ENCODE measurements at regions not wholly inside any gene's neighbourhood (a gene's known extent, or its start where the extent isn't known, plus 50 kb on each side); places are given as distances from the start of the nearest gene placed in this dataset.

DNA sequence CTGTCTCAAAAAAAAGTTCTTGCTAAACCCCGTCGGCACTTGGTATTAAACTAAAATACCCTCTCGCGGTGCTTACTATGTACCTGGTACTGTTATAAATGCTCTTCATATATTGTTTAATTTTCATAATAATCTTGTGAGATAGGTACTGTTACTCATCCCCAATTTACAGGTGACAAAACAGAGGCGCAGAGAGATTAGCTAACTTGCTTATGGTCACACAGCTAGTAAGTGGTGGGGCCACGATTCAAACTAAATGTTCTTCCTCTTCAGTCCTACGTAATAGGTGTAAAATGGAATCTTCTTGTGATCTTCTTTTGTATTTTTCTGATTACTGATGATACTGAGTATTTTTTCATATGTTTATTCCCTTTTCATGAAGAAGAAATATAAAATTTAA is 51.3 kb downstream of the TET3 start:
- no peaks in the 10 kb centered on the region for H3K36me3 ChIP-seq (ENCODE audit: insufficient read depth, low read length)
- no peak overlapping the region for H3K9ac ChIP-seq (ENCODE audit: low read length)
- no peak overlapping the region for H3K27ac ChIP-seq (ENCODE audit: low read depth, low read length)
- no peaks in the 10 kb centered on the region for H3K27me3 ChIP-seq (ENCODE audit: control insufficient read depth in 1 of 2, insufficient read depth in 2 of 2, low read length in 2 of 2)
- H3K4me1 ChIP-seq (ENCODE audit: insufficient read depth, low read length) = peaks cover 25% of the 10 kb centered on the region
- no peak overlapping the region for H3K4me3 ChIP-seq (ENCODE audit: low read depth in 1 of 2, low read length in 2 of 2)
- H3K9me3 ChIP-seq (ENCODE audit: low read length) = no peaks in the 10 kb centered on the region

DNA sequence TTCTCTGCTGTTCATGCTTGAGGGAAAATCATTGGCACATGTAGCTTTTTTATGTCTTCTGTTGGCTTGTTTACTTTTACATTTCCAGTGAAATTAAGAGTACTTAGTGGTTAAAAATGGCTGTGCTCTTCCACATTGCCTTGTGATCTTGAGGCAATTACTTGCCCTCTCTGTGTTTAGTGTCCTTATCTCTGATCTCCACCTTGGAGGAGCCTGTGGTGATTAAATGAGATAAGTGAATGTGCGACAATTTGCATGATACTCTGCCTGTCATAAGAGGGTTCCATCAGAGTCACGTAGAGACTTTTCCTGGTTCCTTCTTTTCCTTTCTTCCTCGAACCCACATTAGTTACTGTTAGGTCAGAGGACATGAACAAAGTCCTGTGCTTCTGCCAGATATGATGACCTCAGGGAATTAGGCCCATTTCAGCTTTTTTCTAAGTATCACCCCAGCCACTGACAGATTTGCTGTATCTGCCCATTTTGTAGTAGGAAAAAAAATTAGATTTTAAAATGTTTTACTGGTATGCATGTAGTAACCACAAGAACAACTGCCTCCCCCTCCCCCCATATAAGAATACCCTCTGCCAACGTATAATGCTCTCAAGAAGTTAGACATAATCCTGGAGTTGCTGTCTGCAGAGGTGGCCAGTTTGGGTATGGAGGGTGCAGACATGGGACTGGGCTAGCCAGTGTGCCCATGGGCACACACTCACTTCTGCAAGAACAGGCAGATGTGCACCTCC is 51.9 kb downstream of the TET3 start:
- Histone ChIP-seq H3K9ac (ENCODE audit: low read length) (no peak overlapping the region), H3K4me3 (ENCODE audit: low read depth in 1 of 2, low read length in 2 of 2) (no peak overlapping the region), H3K4me1 (ENCODE audit: insufficient read depth, low read length) (peaks cover 25% of the 10 kb centered on the region), H3K27ac (ENCODE audit: low read depth, low read length) (no peak overlapping the region), H3K36me3 (ENCODE audit: insufficient read depth, low read length) (no peaks in the 10 kb centered on the region), H3K9me3 (ENCODE audit: low read length) (no peaks in the 10 kb centered on the region), H3K27me3 (ENCODE audit: control insufficient read depth in 1 of 2, insufficient read depth in 2 of 2, low read length in 2 of 2) (no peaks in the 10 kb centered on the region)

DNA sequence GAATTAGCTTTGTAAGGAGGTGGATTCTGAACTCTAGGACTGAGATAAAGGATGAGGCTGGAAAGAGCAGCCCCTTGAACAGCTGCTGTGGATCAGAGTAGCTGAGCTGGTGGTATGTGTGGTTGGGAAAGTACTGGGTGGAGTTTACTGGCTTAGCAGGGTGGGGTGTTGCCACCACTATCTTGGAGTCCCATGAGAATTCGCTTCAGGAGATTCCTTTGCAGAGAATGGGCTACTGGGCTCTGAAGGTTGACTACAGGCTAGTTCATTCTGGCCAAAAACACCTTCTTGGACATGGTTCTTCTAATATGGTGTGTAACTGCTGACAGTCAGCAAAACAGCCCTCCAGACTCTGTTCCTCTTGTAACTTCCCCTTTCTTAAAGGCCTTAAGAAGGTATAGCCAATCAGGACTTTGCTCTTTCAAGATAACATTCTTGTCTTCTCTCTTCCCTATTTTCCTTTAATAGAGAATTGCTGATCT is 52.7 kb downstream of the TET3 start:
- Histone ChIP-seq H3K4me3 (ENCODE audit: low read depth in 1 of 2, low read length in 2 of 2) (no peak overlapping the region), H3K9ac (ENCODE audit: low read length) (no peak overlapping the region), H3K36me3 (ENCODE audit: insufficient read depth, low read length) (no peaks in the 10 kb centered on the region), H3K9me3 (ENCODE audit: low read length) (no peaks in the 10 kb centered on the region), H3K27me3 (ENCODE audit: control insufficient read depth in 1 of 2, insufficient read depth in 2 of 2, low read length in 2 of 2) (no peaks in the 10 kb centered on the region), H3K27ac (ENCODE audit: low read depth, low read length) (no peak overlapping the region), H3K4me1 (ENCODE audit: insufficient read depth, low read length) (peaks cover 17% of the 10 kb centered on the region)

DNA sequence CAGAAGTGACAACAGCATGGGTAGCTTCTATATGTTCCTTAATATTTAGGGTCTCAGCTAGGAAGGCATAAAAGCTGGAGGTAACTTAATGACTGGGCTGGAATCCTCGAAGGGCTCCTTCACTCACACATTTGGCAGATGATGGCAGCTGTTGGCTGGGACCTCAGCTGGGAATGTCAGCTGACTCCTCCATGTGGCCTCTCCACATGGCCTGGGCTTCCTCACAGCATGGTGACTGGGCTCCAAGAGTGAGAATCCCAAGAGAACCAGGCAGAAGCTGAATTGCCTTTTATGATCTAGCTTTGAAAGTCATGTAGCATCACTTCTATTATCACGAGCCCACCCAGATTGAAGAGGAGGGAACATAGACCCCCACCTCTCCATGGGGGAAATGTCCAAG is 54.9 kb downstream of the TET3 start:
- H3K36me3 ChIP-seq (ENCODE audit: insufficient read depth, low read length) = no peaks in the 10 kb centered on the region
- H3K4me1 ChIP-seq (ENCODE audit: insufficient read depth, low read length) = peaks cover 7% of the 10 kb centered on the region
- no peak overlapping the region for H3K4me3 ChIP-seq (ENCODE audit: low read depth in 1 of 2, low read length in 2 of 2)
- no peaks in the 10 kb centered on the region for H3K27me3 ChIP-seq (ENCODE audit: control insufficient read depth in 1 of 2, insufficient read depth in 2 of 2, low read length in 2 of 2)
- no peak overlapping the region for H3K27ac ChIP-seq (ENCODE audit: low read depth, low read length)
- H3K9ac ChIP-seq (ENCODE audit: low read length) = no peak overlapping the region
- no peaks in the 10 kb centered on the region for H3K9me3 ChIP-seq (ENCODE audit: low read length)

DNA sequence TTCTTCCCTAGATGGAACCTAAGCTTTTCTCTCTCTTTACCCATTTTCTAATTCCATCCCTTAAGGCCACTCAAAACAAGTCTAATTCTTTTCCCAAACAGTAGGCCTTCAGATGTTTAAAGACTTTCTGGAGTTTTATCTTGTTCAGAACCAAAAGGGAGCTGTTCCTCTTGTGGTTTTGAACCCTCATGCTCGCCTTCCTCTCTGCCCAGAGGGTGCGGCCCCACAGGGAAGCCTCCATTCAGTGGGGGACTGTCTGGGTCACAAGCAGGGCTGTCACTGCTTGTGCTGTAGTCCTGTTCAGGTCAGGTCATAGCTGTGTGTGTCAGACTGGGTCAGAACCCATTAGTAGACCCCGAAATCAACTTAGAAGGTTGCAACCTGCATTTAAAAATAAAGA is 56.5 kb downstream of the TET3 start:
- peaks cover 7% of the 10 kb centered on the region for H3K4me1 ChIP-seq (ENCODE audit: insufficient read depth, low read length)
- no peaks in the 10 kb centered on the region for H3K36me3 ChIP-seq (ENCODE audit: insufficient read depth, low read length)
- H3K9me3 ChIP-seq (ENCODE audit: low read length) = no peaks in the 10 kb centered on the region
- H3K9ac ChIP-seq (ENCODE audit: low read length) = no peak overlapping the region
- H3K27me3 ChIP-seq (ENCODE audit: control insufficient read depth in 1 of 2, insufficient read depth in 2 of 2, low read length in 2 of 2) = no peaks in the 10 kb centered on the region
- H3K27ac ChIP-seq (ENCODE audit: low read depth, low read length) = no peak overlapping the region
- H3K4me3 ChIP-seq (ENCODE audit: low read depth in 1 of 2, low read length in 2 of 2) = no peak overlapping the region

DNA sequence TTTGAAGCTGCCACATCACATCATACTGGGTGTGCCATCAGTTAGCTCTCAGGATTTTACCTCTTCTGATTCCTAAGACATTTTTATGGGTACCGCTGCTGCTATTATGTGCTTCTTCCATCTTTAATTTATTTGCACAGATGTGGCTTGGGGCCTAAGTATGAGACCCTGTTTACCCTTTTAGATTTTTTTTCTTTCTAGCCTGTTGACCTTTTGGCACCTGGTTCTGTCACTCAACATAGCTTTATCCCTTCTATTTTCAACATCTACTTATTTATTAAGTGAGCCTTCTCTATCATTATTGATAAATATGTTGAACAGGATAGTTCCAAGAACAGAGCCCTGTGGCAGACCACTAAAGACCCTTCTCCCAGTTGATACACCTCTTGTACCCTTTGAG is 57.0 kb downstream of the TET3 start:
- Histone ChIP-seq H3K9me3 (ENCODE audit: low read length) (no peaks in the 10 kb centered on the region), H3K4me3 (ENCODE audit: low read depth in 1 of 2, low read length in 2 of 2) (no peak overlapping the region), H3K36me3 (ENCODE audit: insufficient read depth, low read length) (no peaks in the 10 kb centered on the region), H3K27ac (ENCODE audit: low read depth, low read length) (no peak overlapping the region), H3K4me1 (ENCODE audit: insufficient read depth, low read length) (peaks cover 5% of the 10 kb centered on the region), H3K9ac (ENCODE audit: low read length) (no peak overlapping the region), H3K27me3 (ENCODE audit: control insufficient read depth in 1 of 2, insufficient read depth in 2 of 2, low read length in 2 of 2) (no peaks in the 10 kb centered on the region)

DNA sequence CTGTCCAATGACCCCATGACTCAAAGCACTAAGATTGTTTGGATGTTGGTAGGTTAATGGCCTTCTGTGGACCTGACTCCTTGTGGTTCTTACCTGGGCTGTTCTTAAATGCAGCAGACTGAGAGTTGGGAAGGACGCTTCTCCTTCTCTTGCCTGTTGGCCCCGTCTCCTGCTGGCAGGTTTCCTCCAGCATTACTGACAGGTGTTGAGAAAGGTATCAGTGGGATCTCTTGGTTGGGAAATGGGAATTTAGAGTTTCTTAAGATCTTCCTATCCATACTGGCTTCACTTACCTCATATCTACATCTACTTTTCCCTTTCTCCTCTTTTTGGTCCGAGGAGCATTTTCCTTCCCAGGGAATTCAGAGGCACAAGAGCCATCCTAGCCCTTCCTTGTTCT is 57.9 kb downstream of the TET3 start:
- no peaks in the 10 kb centered on the region for H3K27me3 ChIP-seq (ENCODE audit: control insufficient read depth in 1 of 2, insufficient read depth in 2 of 2, low read length in 2 of 2)
- H3K9me3 ChIP-seq (ENCODE audit: low read length) = no peaks in the 10 kb centered on the region
- no peaks in the 10 kb centered on the region for H3K4me1 ChIP-seq (ENCODE audit: insufficient read depth, low read length)
- H3K9ac ChIP-seq (ENCODE audit: low read length) = no peak overlapping the region
- H3K4me3 ChIP-seq (ENCODE audit: low read depth in 1 of 2, low read length in 2 of 2) = no peak overlapping the region
- H3K27ac ChIP-seq (ENCODE audit: low read depth, low read length) = no peak overlapping the region
- no peaks in the 10 kb centered on the region for H3K36me3 ChIP-seq (ENCODE audit: insufficient read depth, low read length)

DNA sequence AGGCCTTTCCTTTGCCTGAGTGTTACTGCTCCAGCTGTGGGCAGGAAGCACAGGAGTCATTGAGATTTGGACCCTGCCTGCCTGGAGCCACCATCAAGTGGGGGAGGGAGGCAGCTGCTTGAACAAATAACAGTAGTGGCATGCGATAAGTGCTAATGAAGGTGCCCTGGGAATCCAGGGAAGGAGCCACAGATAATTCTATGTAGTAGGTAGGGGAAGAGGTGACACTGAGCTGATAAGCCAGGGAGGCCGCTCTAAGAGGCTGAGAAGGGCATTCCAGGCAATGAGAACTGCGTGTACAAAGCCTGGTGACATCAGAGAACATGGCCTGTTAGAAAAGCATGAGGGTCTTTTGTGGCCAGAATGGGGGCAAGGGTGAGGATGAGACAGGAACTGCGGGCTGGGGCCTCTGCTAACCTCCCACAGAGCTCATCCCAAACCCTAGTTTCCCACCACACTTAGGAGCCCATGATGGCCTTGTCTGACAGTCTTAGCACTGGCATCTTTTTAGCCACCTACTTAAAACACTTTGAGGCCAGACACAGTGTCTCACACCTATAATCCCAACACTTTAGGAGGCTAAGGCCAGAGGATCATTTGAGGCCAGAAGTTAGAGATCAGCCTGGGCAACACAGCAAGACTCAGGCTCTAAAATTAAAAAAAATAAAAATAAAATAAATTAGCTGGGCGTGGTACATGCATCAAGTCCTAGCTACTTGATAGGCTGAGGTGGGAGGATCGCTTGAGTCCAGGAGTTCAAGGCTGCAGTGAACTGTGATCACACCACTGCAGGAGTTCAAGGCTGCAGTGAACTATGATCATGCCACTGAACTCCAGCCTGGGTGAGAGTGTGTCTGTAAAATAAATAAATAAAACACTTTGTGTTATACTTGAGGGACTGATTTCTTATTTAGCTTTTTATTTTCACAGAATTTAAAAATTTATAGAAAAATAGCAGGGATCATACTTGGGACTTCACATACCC is 58.9 kb downstream of the TET3 start:
- Histone ChIP-seq H3K9ac (ENCODE audit: low read length) (no peak overlapping the region), H3K4me3 (ENCODE audit: low read depth in 1 of 2, low read length in 2 of 2) (no peak overlapping the region), H3K27ac (ENCODE audit: low read depth, low read length) (no peak overlapping the region), H3K36me3 (ENCODE audit: insufficient read depth, low read length) (no peaks in the 10 kb centered on the region), H3K4me1 (ENCODE audit: insufficient read depth, low read length) (no peaks in the 10 kb centered on the region), H3K9me3 (ENCODE audit: low read length) (no peaks in the 10 kb centered on the region), H3K27me3 (ENCODE audit: control insufficient read depth in 1 of 2, insufficient read depth in 2 of 2, low read length in 2 of 2) (no peaks in the 10 kb centered on the region)

DNA sequence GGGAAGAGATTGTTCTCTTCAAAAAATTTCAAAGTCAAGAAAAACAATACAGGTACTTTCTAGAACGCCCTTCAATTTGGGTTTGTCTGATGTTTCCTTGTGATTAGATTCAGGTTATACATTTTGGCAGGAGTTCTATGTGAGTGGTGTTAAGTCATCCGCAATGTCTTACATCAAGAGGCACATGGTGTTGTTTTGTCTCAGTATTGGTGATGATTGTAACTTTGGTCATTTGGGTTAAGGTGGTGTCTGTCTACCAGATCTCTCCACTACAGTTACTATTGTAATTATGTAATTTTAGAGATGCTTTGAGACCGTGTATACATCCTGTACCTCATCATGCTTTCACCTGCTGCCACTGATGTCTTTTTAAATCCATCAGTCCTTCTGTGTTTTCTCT is 60.3 kb downstream of the TET3 start:
- Histone ChIP-seq H3K36me3 (ENCODE audit: insufficient read depth, low read length) (no peaks in the 10 kb centered on the region), H3K9ac (ENCODE audit: low read length) (no peak overlapping the region)

DNA sequence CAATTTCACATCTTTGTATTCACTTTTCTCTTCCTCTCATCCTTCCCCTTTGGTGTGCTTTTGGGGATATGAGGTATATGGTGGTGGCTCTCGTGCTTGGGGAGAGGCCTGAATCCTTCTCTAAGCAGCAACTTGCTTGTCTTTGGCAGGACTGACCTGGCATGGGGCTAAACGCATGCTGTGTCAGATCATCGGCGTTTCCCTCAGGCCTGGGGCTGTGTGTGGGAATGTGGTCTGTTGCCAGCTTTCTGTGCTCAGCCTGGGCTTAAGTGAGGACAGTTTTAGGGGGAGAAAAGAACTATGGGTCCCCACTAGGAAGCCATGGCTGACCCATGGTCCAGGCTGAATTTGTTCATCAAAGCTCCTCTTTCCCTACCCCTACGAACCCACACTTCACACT is 60.7 kb downstream of the TET3 start:
- H3K9me3 ChIP-seq (ENCODE audit: low read length) = no peaks in the 10 kb centered on the region
- no peak overlapping the region for H3K4me3 ChIP-seq (ENCODE audit: low read depth in 1 of 2, low read length in 2 of 2)
- no peaks in the 10 kb centered on the region for H3K27me3 ChIP-seq (ENCODE audit: control insufficient read depth in 1 of 2, insufficient read depth in 2 of 2, low read length in 2 of 2)
- no peaks in the 10 kb centered on the region for H3K4me1 ChIP-seq (ENCODE audit: insufficient read depth, low read length)
- H3K36me3 ChIP-seq (ENCODE audit: insufficient read depth, low read length) = no peaks in the 10 kb centered on the region
- H3K9ac ChIP-seq (ENCODE audit: low read length) = no peak overlapping the region
- H3K27ac ChIP-seq (ENCODE audit: low read depth, low read length) = no peak overlapping the region

More for the DNA sequence above, 60.3 kb downstream of the TET3 start:
- H3K9me3 ChIP-seq (ENCODE audit: low read length) = no peaks in the 10 kb centered on the region
- no peak overlapping the region for H3K27ac ChIP-seq (ENCODE audit: low read depth, low read length)
- H3K4me3 ChIP-seq (ENCODE audit: low read depth in 1 of 2, low read length in 2 of 2) = no peak overlapping the region
- H3K4me1 ChIP-seq (ENCODE audit: insufficient read depth, low read length) = no peaks in the 10 kb centered on the region
- H3K27me3 ChIP-seq (ENCODE audit: control insufficient read depth in 1 of 2, insufficient read depth in 2 of 2, low read length in 2 of 2) = no peaks in the 10 kb centered on the region

DNA sequence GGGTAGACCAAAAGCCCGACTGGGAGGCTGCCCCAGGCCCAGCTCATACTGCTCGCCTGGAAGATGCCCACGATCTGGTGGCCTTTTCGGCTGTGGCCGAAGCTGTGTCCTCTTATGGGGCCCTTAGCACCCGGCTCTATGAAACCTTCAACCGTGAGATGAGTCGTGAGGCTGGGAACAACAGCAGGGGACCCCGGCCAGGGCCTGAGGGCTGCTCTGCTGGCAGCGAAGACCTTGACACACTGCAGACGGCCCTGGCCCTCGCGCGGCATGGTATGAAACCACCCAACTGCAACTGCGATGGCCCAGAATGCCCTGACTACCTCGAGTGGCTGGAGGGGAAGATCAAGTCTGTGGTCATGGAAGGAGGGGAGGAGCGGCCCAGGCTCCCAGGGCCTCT is 61.7 kb downstream of the TET3 start:
- no peaks in the 10 kb centered on the region for H3K36me3 ChIP-seq (ENCODE audit: insufficient read depth, low read length)
- no peaks in the 10 kb centered on the region for H3K27me3 ChIP-seq (ENCODE audit: control insufficient read depth in 1 of 2, insufficient read depth in 2 of 2, low read length in 2 of 2)
- H3K4me3 ChIP-seq (ENCODE audit: low read depth in 1 of 2, low read length in 2 of 2) = no peak overlapping the region
- no peak overlapping the region for H3K9ac ChIP-seq (ENCODE audit: low read length)
- H3K9me3 ChIP-seq (ENCODE audit: low read length) = no peaks in the 10 kb centered on the region
- no peak overlapping the region for H3K27ac ChIP-seq (ENCODE audit: low read depth, low read length)
- no peaks in the 10 kb centered on the region for H3K4me1 ChIP-seq (ENCODE audit: insufficient read depth, low read length)
